A549 (cell line): ENCODE measurements at regions not wholly inside any gene's neighbourhood (a gene's known extent, or its start where the extent isn't known, plus 50 kb on each side); places are given as distances from the start of the nearest gene placed in this dataset.

ENCODE experiments used
- ATAC-seq, 2 experiments: fragments of 200-7000 bp in 1 of 2; fragments of >200 bp in 1 of 2; cut with Nextera tagmentation in 1 of 2; cut with Tn5 transposase in 1 of 2; 3 replicates each; pipeline versions ENCODE4 v1.8.0 to v1.9.1; 2018 to 2020; ENCODE audit warnings: mild to moderate bottlenecking in 1 of 2, moderate library complexity in 1 of 2
- CTCF ChIA-PET: fragments of 300-600 bp; sonication (Branson Sonifier 250); formaldehyde crosslinking; extraction: SDS; loops from one replicate; lab custom pipeline; 2021; ENCODE audit warnings: antibody characterized with exemption, inconsistent platforms; lab: Yijun Ruan, JAX
- POLR2A ChIA-PET: fragments of 350-600 bp; formaldehyde crosslinking; extraction: SDS; loops from one replicate; lab custom pipeline; 2021; ENCODE audit warnings: antibody characterized with exemption, inconsistent platforms; lab: Yijun Ruan, JAX
- DNase-seq, 2 experiments: peaks; one replicate each; pipeline versions ENCODE4 v3.0.0 to v3.0.0-alpha.2; 2011 to 2016; ENCODE audit warnings: low read depth in 1 of 2, low spot score in 1 of 2
- FAIRE-seq: peaks from 2 replicates; lab custom pipeline; 2011; peaks lifted over from hg19 to GRCh38; lab: Jason Lieb, UNC
- H3K27ac ChIP-seq, 2 experiments: fragments of >200 bp; sonication (Bioruptor Twin); formaldehyde crosslinking; 3 replicates each; pipeline ENCODE4 v1.5.1; 2016 to 2017
- H3K4me1 ChIP-seq: fragments of >200 bp; sonication (Bioruptor Twin); formaldehyde crosslinking; 3 replicates; pipeline ENCODE4 v1.6.1; 2016
- H3K4me2 ChIP-seq: fragments of >200 bp; sonication (Bioruptor Twin); formaldehyde crosslinking; 3 replicates; pipeline ENCODE4 v1.6.1; 2016
- H3K4me3 ChIP-seq: fragments of >200 bp; sonication (Bioruptor Twin); formaldehyde crosslinking; 3 replicates; pipeline ENCODE4 v1.5.1; 2016
- H3K9me3 ChIP-seq: fragments of >200 bp; sonication (Bioruptor Twin); formaldehyde crosslinking; 3 replicates; pipeline ENCODE4 v1.6.1; 2016
- BHLHE40 ChIP-seq: IDR thresholded peaks from 2 replicates; pipeline ENCODE4 v1.6.1; 2012; ENCODE audit warnings: low read depth, low read length, inconsistent platforms
- EHF ChIP-seq: fragments of 250-450 bp; sonication (Bioruptor Pico); IDR thresholded peaks from 2 replicates; pipeline ENCODE4 v1.5.0; 2020; ENCODE audit warnings: mild to moderate bottlenecking
- EHMT2 ChIP-seq: fragments of 200-600 bp; sonication (generic); IDR thresholded peaks from 2 replicates; pipeline ENCODE4 v1.6.1; 2016; ENCODE audit warnings: antibody characterized with exemption, low read depth, mild to moderate bottlenecking, moderate library complexity
- EP300 ChIP-seq, 2 experiments: fragments of >200 bp; sonication (Bioruptor Twin); formaldehyde crosslinking; IDR thresholded peaks; 2 replicates in 1 of 2; 3 replicates in 1 of 2; pipeline ENCODE4 v1.6.1; 2016 to 2017
- FOXS1 ChIP-seq: fragments of 250-450 bp; sonication (Bioruptor Pico); IDR thresholded peaks from 2 replicates; pipeline ENCODE4 v1.5.0; 2020; ENCODE audit warnings: mild to moderate bottlenecking, moderate library complexity
- GATA3 ChIP-seq: IDR thresholded peaks from 2 replicates; pipeline ENCODE4 v1.6.1; 2012; ENCODE audit warnings: borderline replicate concordance
- HOXB5 ChIP-seq: fragments of 250-450 bp; sonication (Bioruptor Pico); IDR thresholded peaks from 2 replicates; pipeline ENCODE4 v1.5.0; 2020; ENCODE audit warnings: mild to moderate bottlenecking, moderate library complexity
- JUN ChIP-seq, 2 experiments: fragments of >200 bp; sonication (Bioruptor Twin); formaldehyde crosslinking; IDR thresholded peaks; 2 replicates in 1 of 2; 3 replicates in 1 of 2; pipeline ENCODE4 v1.6.1; 2016 to 2017
- KDM1A ChIP-seq: fragments of 200-600 bp; sonication (generic); IDR thresholded peaks from 2 replicates; pipeline ENCODE4 v1.6.1; 2016; ENCODE audit warnings: low read depth, mild to moderate bottlenecking
- MAFK ChIP-seq: fragments of 450-650 bp; IDR thresholded peaks from 2 replicates; pipeline ENCODE4 v1.6.1; 2014; ENCODE audit not compliant: partially characterized antibody
- MAZ ChIP-seq: fragments of 150-350 bp; IDR thresholded peaks from 2 replicates; pipeline ENCODE4 v1.6.1; 2014; ENCODE audit warnings: antibody characterized with exemption, low read depth, low read length, borderline replicate concordance
- NPAS2 ChIP-seq: fragments of 250-450 bp; sonication (Bioruptor Pico); IDR thresholded peaks from 2 replicates; pipeline ENCODE4 v1.8.0; 2022; ENCODE audit warnings: mild to moderate bottlenecking, moderate library complexity, borderline replicate concordance
- POLR2A ChIP-seq: IDR thresholded peaks from 2 replicates; pipeline ENCODE4 v1.6.1; 2012; ENCODE audit warnings: mild to moderate bottlenecking, low read length
- POLR2AphosphoS2 ChIP-seq: conservative IDR thresholded peaks from 2 replicates; pipeline ENCODE4 v1.6.1; 2012; ENCODE audit warnings: low read length, improper control_type of control experiment, inconsistent platforms
- RARB ChIP-seq: fragments of 250-450 bp; sonication (Bioruptor Pico); IDR thresholded peaks from 2 replicates; pipeline ENCODE4 v1.8.0; 2021; ENCODE audit warnings: mild to moderate bottlenecking, moderate library complexity
- TFCP2L1 ChIP-seq: fragments of 250-450 bp; sonication (Bioruptor Pico); IDR thresholded peaks from 2 replicates; pipeline ENCODE4 v1.5.0; 2021; ENCODE audit warnings: mild to moderate bottlenecking
- TP53 ChIP-seq: fragments of 250-450 bp; sonication (Bioruptor Pico); IDR thresholded peaks from 2 replicates; pipeline ENCODE4 v1.5.0; 2021; ENCODE audit warnings: mild to moderate bottlenecking, moderate library complexity
- ZFP36 ChIP-seq: fragments of 450-650 bp; IDR thresholded peaks from 2 replicates; pipeline ENCODE4 v1.6.1; 2014; ENCODE audit warnings: borderline replicate concordance; ENCODE audit not compliant: partially characterized antibody
- WGBS: methylation state at CpG from one replicate; pipeline ENCODE4 v1.1.6; 2017; ENCODE audit errors: missing lambda C conversion rate; 5-methylcytosine and 5-hydroxymethylcytosine counted together
- TF ChIP-seq, protein P1 (sequence below): fragments of 250-450 bp; sonication (Bioruptor Pico); IDR thresholded peaks from 2 replicates; pipeline ENCODE4 v1.5.0; 2021; ENCODE audit warnings: mild to moderate bottlenecking, moderate library complexity, borderline replicate concordance
- TF ChIP-seq, protein P2 (sequence below): fragments of >200 bp; sonication (Bioruptor Twin); formaldehyde crosslinking; IDR thresholded peaks from 3 replicates; pipeline ENCODE4 v1.6.1; 2016
- TF ChIP-seq, protein P3 (sequence below): IDR thresholded peaks from 2 replicates; pipeline ENCODE4 v1.6.1; 2012; ENCODE audit warnings: low read depth, borderline replicate concordance
- TF ChIP-seq, protein P4 (sequence below): fragments of 250-450 bp; sonication (Bioruptor Pico); IDR thresholded peaks from 2 replicates; pipeline ENCODE4 v1.5.0; 2020; ENCODE audit warnings: low read depth, mild to moderate bottlenecking, moderate library complexity
- TF ChIP-seq, protein P5 (sequence below): fragments of 200-600 bp; sonication (generic); IDR thresholded peaks from 2 replicates; pipeline ENCODE4 v1.6.1; 2016; ENCODE audit warnings: antibody characterized with exemption, mild to moderate bottlenecking, moderate library complexity
- TF ChIP-seq, protein P6 (sequence below): fragments of >200 bp; sonication (Bioruptor Twin); formaldehyde crosslinking; IDR thresholded peaks from 3 replicates; pipeline ENCODE4 v1.5.1; 2016

DNA sequence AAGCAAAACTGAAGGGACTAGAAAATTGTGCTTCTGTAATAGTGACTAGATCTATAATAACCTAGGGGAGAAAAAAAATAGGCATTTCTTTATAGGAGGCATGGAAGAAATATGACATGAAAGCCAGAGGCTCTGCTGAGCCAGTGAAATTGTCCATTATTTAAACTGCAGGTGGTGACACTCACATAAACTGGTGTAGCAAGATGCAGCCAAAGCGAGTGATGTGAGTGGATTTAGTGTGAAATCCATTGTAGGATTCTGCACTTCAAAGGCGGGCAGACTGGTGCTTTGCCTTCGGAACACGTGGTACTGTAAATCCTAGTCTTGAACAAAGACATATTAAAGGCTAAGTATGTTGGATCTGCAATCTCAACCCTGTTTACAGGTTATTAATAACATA lies 361.9 kb downstream of the TBC1D4 start:
- WGBS = 61% methylated on average over 4 of the region's 4 CpGs
- Histone ChIP-seq H3K9me3 (no peaks in the 10 kb centered on the region), H3K27ac (no peak overlapping the region), H3K4me2 (no peak overlapping the region), H3K4me3 (no peak overlapping the region), H3K4me1 (no peaks in the 10 kb centered on the region)
- ATAC-seq (no peak), FAIRE-seq (no peak), DNase-seq (no peak)
- ChIA-PET POLR2A (no interaction called here), CTCF (no interaction called here)
- TF ChIP-seq, protein P1, sequence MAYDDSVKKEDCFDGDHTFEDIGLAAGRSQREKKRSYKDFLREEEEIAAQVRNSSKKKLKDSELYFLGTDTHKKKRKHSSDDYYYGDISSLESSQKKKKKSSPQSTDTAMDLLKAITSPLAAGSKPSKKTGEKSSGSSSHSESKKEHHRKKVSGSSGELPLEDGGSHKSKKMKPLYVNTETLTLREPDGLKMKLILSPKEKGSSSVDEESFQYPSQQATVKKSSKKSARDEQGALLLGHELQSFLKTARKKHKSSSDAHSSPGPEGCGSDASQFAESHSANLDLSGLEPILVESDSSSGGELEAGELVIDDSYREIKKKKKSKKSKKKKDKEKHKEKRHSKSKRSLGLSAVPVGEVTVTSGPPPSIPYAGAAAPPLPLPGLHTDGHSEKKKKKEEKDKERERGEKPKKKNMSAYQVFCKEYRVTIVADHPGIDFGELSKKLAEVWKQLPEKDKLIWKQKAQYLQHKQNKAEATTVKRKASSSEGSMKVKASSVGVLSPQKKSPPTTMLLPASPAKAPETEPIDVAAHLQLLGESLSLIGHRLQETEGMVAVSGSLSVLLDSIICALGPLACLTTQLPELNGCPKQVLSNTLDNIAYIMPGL (CRISPR knock-in tag) = no peak
- no peak for TF ChIP-seq POLR2AphosphoS2
- no peak for TF ChIP-seq GATA3
- TF ChIP-seq MAZ = no peak
- TF ChIP-seq, protein P2, sequence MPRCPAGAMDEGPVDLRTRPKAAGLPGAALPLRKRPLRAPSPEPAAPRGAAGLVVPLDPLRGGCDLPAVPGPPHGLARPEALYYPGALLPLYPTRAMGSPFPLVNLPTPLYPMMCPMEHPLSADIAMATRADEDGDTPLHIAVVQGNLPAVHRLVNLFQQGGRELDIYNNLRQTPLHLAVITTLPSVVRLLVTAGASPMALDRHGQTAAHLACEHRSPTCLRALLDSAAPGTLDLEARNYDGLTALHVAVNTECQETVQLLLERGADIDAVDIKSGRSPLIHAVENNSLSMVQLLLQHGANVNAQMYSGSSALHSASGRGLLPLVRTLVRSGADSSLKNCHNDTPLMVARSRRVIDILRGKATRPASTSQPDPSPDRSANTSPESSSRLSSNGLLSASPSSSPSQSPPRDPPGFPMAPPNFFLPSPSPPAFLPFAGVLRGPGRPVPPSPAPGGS = no peak
- TF ChIP-seq EHMT2 = no peak
- TF ChIP-seq RARB (CRISPR knock-in tag) = no peak
- no peak for TF ChIP-seq ZFP36
- no peak for TF ChIP-seq EHF (CRISPR knock-in tag)
- TF ChIP-seq, protein P3, sequence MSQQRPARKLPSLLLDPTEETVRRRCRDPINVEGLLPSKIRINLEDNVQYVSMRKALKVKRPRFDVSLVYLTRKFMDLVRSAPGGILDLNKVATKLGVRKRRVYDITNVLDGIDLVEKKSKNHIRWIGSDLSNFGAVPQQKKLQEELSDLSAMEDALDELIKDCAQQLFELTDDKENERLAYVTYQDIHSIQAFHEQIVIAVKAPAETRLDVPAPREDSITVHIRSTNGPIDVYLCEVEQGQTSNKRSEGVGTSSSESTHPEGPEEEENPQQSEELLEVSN = no peak
- TF ChIP-seq, protein P4, sequence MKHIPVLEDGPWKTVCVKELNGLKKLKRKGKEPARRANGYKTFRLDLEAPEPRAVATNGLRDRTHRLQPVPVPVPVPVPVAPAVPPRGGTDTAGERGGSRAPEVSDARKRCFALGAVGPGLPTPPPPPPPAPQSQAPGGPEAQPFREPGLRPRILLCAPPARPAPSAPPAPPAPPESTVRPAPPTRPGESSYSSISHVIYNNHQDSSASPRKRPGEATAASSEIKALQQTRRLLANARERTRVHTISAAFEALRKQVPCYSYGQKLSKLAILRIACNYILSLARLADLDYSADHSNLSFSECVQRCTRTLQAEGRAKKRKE (CRISPR knock-in tag) = no peak
- TF ChIP-seq MAFK = no peak

DNA sequence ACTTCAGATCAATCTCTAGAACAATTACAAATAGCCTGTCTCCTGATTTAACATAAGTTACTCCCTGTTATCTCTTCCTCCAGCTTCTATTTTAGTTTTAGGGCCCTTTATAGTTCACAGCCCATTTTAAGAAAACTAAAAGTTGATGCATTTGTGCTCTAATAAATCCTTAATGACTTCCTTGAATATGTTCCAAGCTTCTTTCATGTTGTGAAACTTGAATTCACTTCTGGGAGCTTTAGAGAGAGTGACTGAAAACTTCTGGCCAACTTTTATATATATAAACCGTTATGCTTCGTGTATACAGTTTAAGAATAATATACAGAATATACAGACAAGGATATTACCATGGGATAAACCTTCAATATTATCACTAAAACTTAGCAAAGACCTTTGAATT lies 366.8 kb downstream of the TBC1D4 start:
- Histone ChIP-seq H3K27ac (no peak overlapping the region), H3K4me1 (no peaks in the 10 kb centered on the region), H3K4me2 (no peak overlapping the region), H3K9me3 (no peaks in the 10 kb centered on the region), H3K4me3 (no peak overlapping the region)
- DNase-seq (no peak), FAIRE-seq (no peak), ATAC-seq (no peak)
- WGBS = 46% methylated on average over 2 of the region's 2 CpGs
- TF ChIP-seq TFCP2L1 (CRISPR knock-in tag) = no peak
- TF ChIP-seq KDM1A = no peak
- no peak for TF ChIP-seq POLR2AphosphoS2
- no peak for TF ChIP-seq JUN (IDR thresholded peaks at IDR 0.05)
- TF ChIP-seq NPAS2 (CRISPR knock-in tag) = no peak
- TF ChIP-seq RARB (CRISPR knock-in tag) = no peak
- TF ChIP-seq, protein P5, sequence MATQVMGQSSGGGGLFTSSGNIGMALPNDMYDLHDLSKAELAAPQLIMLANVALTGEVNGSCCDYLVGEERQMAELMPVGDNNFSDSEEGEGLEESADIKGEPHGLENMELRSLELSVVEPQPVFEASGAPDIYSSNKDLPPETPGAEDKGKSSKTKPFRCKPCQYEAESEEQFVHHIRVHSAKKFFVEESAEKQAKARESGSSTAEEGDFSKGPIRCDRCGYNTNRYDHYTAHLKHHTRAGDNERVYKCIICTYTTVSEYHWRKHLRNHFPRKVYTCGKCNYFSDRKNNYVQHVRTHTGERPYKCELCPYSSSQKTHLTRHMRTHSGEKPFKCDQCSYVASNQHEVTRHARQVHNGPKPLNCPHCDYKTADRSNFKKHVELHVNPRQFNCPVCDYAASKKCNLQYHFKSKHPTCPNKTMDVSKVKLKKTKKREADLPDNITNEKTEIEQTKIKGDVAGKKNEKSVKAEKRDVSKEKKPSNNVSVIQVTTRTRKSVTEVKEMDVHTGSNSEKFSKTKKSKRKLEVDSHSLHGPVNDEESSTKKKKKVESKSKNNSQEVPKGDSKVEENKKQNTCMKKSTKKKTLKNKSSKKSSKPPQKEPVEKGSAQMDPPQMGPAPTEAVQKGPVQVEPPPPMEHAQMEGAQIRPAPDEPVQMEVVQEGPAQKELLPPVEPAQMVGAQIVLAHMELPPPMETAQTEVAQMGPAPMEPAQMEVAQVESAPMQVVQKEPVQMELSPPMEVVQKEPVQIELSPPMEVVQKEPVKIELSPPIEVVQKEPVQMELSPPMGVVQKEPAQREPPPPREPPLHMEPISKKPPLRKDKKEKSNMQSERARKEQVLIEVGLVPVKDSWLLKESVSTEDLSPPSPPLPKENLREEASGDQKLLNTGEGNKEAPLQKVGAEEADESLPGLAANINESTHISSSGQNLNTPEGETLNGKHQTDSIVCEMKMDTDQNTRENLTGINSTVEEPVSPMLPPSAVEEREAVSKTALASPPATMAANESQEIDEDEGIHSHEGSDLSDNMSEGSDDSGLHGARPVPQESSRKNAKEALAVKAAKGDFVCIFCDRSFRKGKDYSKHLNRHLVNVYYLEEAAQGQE = no peak
- no peak for TF ChIP-seq HOXB5 (CRISPR knock-in tag)
- TF ChIP-seq BHLHE40 = no peak
- TF ChIP-seq ZFP36 = no peak
- TF ChIP-seq EP300 (IDR thresholded peaks at IDR 0.05) = no peak
- TF ChIP-seq EHMT2 = no peak
- TF ChIP-seq FOXS1 (CRISPR knock-in tag) = no peak
- no peak for TF ChIP-seq TP53 (CRISPR knock-in tag)
- TF ChIP-seq, protein P6, sequence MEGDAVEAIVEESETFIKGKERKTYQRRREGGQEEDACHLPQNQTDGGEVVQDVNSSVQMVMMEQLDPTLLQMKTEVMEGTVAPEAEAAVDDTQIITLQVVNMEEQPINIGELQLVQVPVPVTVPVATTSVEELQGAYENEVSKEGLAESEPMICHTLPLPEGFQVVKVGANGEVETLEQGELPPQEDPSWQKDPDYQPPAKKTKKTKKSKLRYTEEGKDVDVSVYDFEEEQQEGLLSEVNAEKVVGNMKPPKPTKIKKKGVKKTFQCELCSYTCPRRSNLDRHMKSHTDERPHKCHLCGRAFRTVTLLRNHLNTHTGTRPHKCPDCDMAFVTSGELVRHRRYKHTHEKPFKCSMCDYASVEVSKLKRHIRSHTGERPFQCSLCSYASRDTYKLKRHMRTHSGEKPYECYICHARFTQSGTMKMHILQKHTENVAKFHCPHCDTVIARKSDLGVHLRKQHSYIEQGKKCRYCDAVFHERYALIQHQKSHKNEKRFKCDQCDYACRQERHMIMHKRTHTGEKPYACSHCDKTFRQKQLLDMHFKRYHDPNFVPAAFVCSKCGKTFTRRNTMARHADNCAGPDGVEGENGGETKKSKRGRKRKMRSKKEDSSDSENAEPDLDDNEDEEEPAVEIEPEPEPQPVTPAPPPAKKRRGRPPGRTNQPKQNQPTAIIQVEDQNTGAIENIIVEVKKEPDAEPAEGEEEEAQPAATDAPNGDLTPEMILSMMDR = no peak
- no peak for TF ChIP-seq POLR2A
- CTCF ChIA-PET = interaction anchor here (1.0 kb wide), 1 partner anchor 104 kb away, joined by 3 read pairs; no protein-coding TSS in a partner anchor
- POLR2A ChIA-PET = no interaction called here
